ENCODE measurements at regions not wholly inside any gene's neighbourhood (a gene's known extent, or its start where the extent isn't known, plus 50 kb on each side); places are given as distances from the start of the nearest gene placed in this dataset.
"Not testable (repeated sequence)": the region's sequence is repeated elsewhere in the genome, so short reads cannot be mapped to it uniquely, and the experiment has no call there.

GRCh38 chr6:133047706-133048105 is 193.5 kb upstream of the EYA4 start:
- DNase-seq (ENCODE audit: low read depth, low spot score): no peak

GRCh38 chr6:133051240-133051639 is 189.9 kb upstream of the EYA4 start:
- no peak for DNase-seq (ENCODE audit: low read depth, low spot score)

- no peak for DNase-seq (ENCODE audit: low read depth, low spot score)
Observed at GRCh38 chr6:133052465-133052864, 188.7 kb upstream of the EYA4 start.

- no peak for DNase-seq (ENCODE audit: low read depth, low spot score)
Observed at GRCh38 chr6:133055441-133055966, 185.7 kb upstream of the EYA4 start.

- DNase-seq (ENCODE audit: low read depth, low spot score): no peak
Observed at GRCh38 chr6:133057352-133057751, 183.8 kb upstream of the EYA4 start.

- DNase-seq (ENCODE audit: low read depth, low spot score): no peak
Observed at GRCh38 chr6:133062077-133062476, 179.1 kb upstream of the EYA4 start.

- DNase-seq (ENCODE audit: low read depth, low spot score): no peak
Observed at GRCh38 chr6:133062696-133063306, 178.4 kb upstream of the EYA4 start.

GRCh38 chr6:133067960-133068359 is 173.2 kb upstream of the EYA4 start:
- no peak for DNase-seq (ENCODE audit: low read depth, low spot score)

- DNase-seq (ENCODE audit: low read depth, low spot score): no peak
Observed at GRCh38 chr6:133070410-133071043, 170.6 kb upstream of the EYA4 start.

- no peak for DNase-seq (ENCODE audit: low read depth, low spot score)
Observed at GRCh38 chr6:133079901-133080300, 161.3 kb upstream of the EYA4 start.

- DNase-seq (ENCODE audit: low read depth, low spot score): no peak
Observed at GRCh38 chr6:133083248-133083967, 157.7 kb upstream of the EYA4 start.

GRCh38 chr6:133085471-133085870 is 155.7 kb upstream of the EYA4 start:
- no peak for DNase-seq (ENCODE audit: low read depth, low spot score)

- no peak for DNase-seq (ENCODE audit: low read depth, low spot score)
Observed at GRCh38 chr6:133085896-133086295, 155.3 kb upstream of the EYA4 start.

GRCh38 chr6:133088931-133089695 is 152.0 kb upstream of the EYA4 start:
- no peak for DNase-seq (ENCODE audit: low read depth, low spot score)

GRCh38 chr6:133092199-133092598 is 149.0 kb upstream of the EYA4 start:
- DNase-seq (ENCODE audit: low read depth, low spot score): no peak

- DNase-seq (ENCODE audit: low read depth, low spot score): no peak
Observed at GRCh38 chr6:133092771-133093170, 148.4 kb upstream of the EYA4 start.

- not testable (repeated sequence) for DNase-seq (ENCODE audit: low read depth, low spot score)
Observed at GRCh38 chr6:133093211-133093610, 147.9 kb upstream of the EYA4 start.

- no peak for DNase-seq (ENCODE audit: low read depth, low spot score)
Observed at GRCh38 chr6:133093956-133094355, 147.2 kb upstream of the EYA4 start.

GRCh38 chr6:133097208-133097607 is 143.9 kb upstream of the EYA4 start:
- DNase-seq (ENCODE audit: low read depth, low spot score): no peak

GRCh38 chr6:133099573-133099972 is 141.6 kb upstream of the EYA4 start:
- DNase-seq (ENCODE audit: low read depth, low spot score): peak; percentile 17

- no peak for DNase-seq (ENCODE audit: low read depth, low spot score)
Observed at GRCh38 chr6:133100865-133101264, 140.3 kb upstream of the EYA4 start.

GRCh38 chr6:133101790-133102189 is 139.4 kb upstream of the EYA4 start:
- no peak for DNase-seq (ENCODE audit: low read depth, low spot score)
